GM18858 (cell line): ENCODE measurements at regions not wholly inside any gene's neighbourhood (a gene's known extent, or its start where the extent isn't known, plus 50 kb on each side); places are given as distances from the start of the nearest gene placed in this dataset.

Experiments
- ATAC-seq: cut with Tn5 transposase; IDR thresholded peaks from one replicate; pipeline ENCODE4 v1.9.1; 2021; ENCODE audit not compliant: unreplicated experiment

DNA sequence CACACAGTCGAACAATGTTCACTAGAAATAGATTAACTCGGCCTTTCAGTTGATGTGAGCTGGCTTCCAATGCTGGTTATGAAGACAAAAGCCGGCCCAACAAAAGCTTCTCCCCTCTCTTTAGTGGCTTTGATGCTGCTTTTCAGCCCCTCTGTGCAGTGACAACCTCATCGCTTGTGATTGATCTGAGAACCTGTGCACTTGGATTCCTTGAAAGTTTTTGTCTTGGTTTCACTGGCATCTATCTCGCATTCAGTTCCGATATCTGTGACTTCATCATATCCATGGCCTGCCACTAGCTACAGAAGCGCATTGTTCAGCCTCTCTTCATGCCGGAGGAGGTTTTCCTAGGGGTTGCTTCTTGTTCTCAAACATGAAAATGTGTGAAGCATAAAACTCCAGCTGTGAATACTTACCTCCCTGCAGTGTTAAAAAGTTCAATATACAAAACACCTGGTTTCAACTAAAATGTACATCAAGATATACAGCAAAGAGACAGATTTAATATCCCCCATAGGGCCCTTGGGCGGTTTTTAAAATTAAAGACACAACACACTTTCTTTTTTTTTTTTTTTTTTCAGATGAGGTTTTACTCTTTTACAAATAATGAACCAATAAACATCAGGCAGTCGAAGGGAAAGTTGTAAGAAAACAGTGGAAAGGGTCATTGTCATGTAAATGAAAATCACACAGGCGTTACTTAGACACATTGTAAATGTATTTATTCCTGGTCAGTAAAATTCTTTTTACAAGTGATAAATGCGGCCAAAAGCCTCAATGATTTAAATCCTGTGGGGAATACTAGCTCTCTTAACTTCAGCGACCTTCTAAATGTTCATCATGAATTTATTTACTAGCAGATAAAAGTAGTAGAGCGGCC is 1252.8 kb downstream of the EFNB2 start:
- ATAC-seq, result no peak

- ATAC-seq, result no peak
Measured at GRCh38 chr13:105278943-105279381, 1256.5 kb downstream of the EFNB2 start.

DNA sequence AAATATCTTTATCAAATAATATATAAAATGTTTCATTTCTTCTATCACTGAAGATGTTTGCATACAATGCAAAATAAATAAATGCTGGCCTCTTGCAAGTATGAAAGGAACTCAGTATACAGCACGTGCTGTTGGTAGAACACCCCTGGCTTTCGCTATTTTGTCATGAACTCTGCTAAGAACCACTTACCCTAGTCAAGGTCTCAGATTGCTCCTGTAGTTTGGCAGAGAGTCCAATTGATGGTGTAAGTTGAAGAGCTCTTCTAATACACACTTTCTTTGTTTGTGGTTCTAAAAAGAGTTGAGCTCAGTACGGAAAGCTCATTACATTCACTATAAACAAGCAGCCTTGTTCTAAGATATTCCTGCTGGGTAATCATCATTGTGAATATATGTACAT is 1258.9 kb downstream of the EFNB2 start:
- no peak for ATAC-seq

DNA sequence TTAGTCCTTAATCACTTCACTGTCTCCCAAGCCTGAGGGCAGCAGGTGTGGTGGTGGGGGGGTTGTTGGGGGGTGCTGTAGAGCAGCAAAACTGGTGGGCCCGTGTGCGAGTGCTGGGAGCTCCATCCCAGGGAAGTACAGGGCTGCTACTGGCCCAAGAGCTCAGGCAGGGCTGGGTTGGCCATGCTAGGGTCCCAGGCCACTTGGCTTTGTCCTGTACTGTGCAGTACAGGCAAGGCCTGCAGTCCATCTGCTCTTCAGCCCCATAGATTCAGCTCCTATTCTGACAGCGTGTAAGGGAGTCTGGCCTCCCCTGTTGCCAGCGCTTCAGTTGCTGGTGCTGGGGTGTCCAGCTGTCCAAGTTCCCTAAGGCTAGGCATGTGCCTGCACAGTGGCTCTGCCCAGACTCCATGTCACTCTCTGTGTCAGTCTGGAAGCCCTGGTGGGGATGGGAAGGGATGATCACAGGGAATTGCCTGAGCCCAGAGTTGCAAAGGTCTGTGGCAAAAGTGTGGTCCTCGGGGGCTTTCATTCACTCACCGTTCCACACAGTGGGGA is 1261.7 kb downstream of the EFNB2 start:
- no peak for ATAC-seq

DNA sequence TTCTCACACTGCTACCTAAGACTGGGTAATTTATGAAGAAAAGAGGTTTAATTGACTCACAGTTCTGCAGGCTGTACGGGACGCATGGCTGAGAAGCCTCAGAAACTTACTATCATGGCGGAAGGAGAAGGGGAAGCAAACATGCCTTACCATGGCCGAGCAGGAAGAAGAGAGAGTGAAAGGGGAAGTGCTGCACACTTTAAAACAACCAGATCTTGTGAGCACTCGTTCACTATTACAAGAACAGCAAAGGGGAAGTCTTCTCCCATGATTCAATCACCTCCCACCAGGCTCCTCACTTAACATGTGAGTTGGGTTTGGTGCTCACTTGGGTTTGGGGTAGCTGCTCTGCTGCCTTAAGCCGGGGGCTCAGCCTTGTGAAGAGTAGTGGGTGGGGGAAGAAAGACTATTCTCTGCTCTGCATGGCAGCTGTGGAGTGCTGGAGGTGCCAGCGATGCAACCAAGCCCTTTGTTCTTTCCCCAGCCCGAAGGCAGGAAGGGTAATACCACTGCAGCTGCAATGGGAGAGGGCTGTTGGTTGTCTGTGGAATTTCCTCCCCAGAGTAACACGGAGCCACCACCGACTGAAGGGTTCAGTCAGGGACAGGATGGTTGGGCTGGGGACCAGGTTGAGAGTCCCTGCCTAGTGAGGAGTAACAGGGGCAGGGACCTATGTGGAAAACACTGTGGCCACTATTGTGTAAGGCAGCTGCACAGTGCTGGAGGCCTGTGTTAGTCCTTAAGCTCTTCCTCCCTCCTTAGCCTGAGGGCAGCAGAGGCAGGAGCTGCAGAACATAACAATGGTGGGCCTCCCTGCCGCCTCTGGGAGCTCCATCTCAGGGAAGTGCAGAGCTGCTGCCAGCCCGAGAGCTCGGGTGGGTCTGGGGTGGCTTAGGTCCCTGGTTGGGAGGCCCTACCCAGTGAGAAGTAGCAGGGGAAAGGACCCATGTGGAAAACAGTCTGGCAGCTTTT is 1262.5 kb downstream of the EFNB2 start:
- no peak for ATAC-seq

GRCh38 chr13:105266615-105267014 is 1268.8 kb downstream of the EFNB2 start:
- no peak for ATAC-seq

GRCh38 chr13:105262579-105262978 is 1272.9 kb downstream of the EFNB2 start:
- no peak for ATAC-seq

GRCh38 chr13:105259426-105259825 is 1276.0 kb downstream of the EFNB2 start:
- no peak for ATAC-seq

GRCh38 chr13:105255472-105255871 is 1280.0 kb downstream of the EFNB2 start:
- ATAC-seq, result no peak

- no peak for ATAC-seq
Measured at GRCh38 chr13:105251293-105251692, 1284.2 kb downstream of the EFNB2 start.

- no peak for ATAC-seq
Measured at GRCh38 chr13:105247830-105248229, 1287.6 kb downstream of the EFNB2 start.

DNA sequence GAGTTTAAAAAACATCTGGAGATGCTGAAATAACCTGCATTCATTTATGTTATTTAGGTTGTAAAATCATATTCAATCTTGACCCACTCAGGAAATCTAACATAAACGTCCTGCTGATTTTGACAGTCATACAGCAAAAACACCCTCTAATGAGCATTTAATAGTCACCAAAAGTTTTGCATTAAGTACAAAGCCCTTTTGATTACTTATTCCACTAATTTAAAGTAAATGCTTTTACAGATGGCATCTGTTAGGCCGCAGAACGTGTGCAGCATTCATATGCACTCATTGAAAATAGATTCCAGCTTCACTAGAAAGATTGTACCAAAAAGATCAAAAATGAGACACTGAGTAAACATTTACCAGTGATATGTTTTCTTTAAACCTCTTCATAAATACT is 1295.1 kb downstream of the EFNB2 start:
- ATAC-seq, result no peak

DNA sequence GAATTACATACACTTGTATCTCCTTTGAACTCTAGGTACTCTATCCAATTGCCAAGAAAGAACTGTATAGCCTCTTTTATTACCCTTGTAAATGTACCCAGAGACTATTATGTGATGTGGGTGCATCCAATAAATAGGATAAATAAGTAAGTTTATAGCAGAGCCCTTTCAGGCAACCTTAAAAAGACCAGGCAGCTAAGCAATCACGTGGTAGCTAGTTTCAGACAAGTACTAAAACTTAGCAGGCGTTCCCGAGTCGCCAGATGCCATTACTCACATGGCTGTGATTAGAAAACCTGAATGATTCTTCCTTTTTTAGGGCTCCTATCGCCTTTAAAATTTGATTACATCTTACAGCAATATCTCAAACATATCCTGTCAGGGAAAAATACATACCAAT is 1303.0 kb downstream of the EFNB2 start:
- ATAC-seq, result no peak

- no peak for ATAC-seq
Measured at GRCh38 chr13:105232006-105232405, 1303.5 kb downstream of the EFNB2 start.

GRCh38 chr13:105231579-105231978 is 1303.9 kb downstream of the EFNB2 start:
- ATAC-seq, result no peak

DNA sequence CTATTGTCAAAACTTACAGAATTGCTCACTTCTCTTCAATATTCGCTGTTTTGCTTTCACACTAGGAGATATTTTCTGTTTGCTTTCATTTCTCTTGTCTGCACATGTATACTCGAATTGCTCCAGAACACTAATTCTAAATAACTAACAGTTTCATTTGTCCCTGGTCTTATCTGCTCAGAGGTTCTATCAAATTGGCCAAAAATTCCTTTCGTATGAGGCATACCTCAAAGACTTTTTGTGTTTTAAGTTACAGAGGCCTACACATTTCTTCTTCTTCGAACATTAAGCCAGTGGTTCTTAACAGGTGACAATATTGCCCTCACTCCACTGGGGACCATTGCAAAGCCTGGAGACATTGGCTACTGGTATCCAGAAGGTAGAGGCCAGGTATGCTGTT is 1314.6 kb downstream of the EFNB2 start:
- ATAC-seq, result no peak

DNA sequence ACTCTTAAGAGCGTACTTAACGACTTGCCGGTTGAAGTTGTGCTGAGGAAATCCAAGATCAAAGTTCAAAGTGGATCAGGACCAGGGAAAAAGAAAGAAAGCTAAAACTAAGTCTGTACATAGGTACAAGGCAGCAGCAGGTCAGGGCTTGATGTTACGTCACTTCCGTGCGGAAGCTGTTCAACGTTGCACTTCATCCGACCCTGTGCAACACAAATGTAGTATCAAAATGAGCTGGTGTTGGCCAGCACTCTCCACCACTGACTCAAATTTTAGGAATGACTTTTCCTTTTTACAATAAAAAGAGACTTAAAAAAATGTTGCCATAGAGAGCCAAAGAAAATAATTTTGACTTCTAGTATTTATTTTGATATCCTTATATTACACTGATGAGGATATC is 1315.4 kb downstream of the EFNB2 start:
- ATAC-seq, result no peak

GRCh38 chr13:105219651-105220050 is 1315.8 kb downstream of the EFNB2 start:
- ATAC-seq, result no peak

DNA sequence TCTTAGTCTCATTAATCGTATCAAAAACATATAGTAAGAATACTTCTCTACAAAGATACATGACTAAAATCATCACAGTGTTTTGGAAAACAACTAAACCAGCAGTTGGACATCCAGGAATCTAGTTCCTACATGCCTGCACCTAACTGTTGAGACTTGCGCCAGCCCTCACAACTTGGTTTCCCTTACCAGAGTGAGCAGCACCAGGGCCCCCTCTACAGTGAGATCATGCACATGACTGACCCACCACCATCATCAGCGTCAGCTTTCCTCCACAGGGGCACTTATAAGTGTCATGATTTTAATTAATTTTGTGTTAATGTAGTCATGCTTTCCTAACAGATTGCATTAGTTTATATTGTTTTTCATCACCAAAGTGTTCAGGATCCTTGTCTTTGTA is 1322.0 kb downstream of the EFNB2 start:
- no peak for ATAC-seq

GRCh38 chr13:105207572-105208293 is 1327.7 kb downstream of the EFNB2 start:
- no peak for ATAC-seq

DNA sequence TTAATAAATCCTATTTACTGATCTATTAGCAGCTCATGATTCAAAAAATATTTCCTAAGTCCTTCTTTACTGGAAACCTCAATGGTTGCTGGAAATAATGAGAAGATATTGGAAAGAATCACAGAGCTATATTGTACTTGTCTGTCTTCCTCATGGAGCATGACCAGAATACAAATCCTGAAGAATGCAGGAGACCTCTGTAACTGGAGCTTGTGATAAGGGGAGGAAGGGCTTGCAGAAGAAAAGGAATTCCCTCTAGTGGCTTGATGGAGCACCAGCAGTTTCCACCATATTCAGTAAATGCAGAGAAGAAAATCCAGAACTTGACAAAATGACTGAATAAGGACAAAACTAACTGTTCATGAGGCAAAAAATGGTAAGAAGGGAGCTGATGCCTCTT is 1333.1 kb downstream of the EFNB2 start:
- peak; percentile 78 for ATAC-seq
